Peyer's patch (tissue), 4 donors: ENCODE measurements at regions not wholly inside any gene's neighbourhood (a gene's known extent, or its start where the extent isn't known, plus 50 kb on each side); places are given as distances from the start of the nearest gene placed in this dataset.

Experiments
- DNase-seq, 3 donors: peaks; one replicate each; pipeline ENCODE4 v3.0.0-alpha.2; 2017 to 2019
- H3K27ac ChIP-seq, 4 donors: fragments of 200-600 bp; sonication (generic); one replicate each; pipeline ENCODE4 v1.5.1; 2016 to 2019
- H3K27me3 ChIP-seq, 2 donors: fragments of 200-600 bp; sonication (generic); one replicate each; pipeline ENCODE4 v1.5.1; 2019
- H3K36me3 ChIP-seq, 3 donors: fragments of 200-600 bp; sonication (generic); one replicate each; pipeline ENCODE4 v1.5.1; 2016 to 2019
- H3K4me1 ChIP-seq, 4 donors: fragments of 200-600 bp; sonication (generic); one replicate each; pipeline ENCODE4 v1.5.1; 2016 to 2019
- H3K4me3 ChIP-seq, 4 donors: fragments of 200-600 bp; sonication (generic); 1 replicate in 3 of 4; 2 replicates in 1 of 4; pipeline ENCODE4 v1.5.1; 2016 to 2019; ENCODE audit warnings: mild to moderate bottlenecking in 1 of 4
- H3K9me3 ChIP-seq, 4 donors: fragments of 200-600 bp; sonication (generic); one replicate each; pipeline ENCODE4 v1.5.1; 2016 to 2019; ENCODE audit warnings: mild to moderate bottlenecking in 1 of 4
- POLR2A ChIP-seq, 2 donors: fragments of 450-650 bp; IDR thresholded peaks; one replicate each; pipeline ENCODE4 v1.5.1; 2017; ENCODE audit warnings: antibody characterized with exemption in 2 of 2, mild to moderate bottlenecking in 2 of 2, moderate library complexity in 2 of 2
- TF ChIP-seq, protein P1 (sequence below), 6 experiments: fragments of 450-650 bp in 4 of 6; fragments of 200-600 bp in 2 of 6; sonication (generic) in 1 of 6; IDR thresholded peaks; one replicate each; pipeline ENCODE4 v1.5.1; 2017 to 2019; ENCODE audit warnings: antibody characterized with exemption in 6 of 6, mild to moderate bottlenecking in 3 of 6, moderate library complexity in 1 of 6

DNA sequence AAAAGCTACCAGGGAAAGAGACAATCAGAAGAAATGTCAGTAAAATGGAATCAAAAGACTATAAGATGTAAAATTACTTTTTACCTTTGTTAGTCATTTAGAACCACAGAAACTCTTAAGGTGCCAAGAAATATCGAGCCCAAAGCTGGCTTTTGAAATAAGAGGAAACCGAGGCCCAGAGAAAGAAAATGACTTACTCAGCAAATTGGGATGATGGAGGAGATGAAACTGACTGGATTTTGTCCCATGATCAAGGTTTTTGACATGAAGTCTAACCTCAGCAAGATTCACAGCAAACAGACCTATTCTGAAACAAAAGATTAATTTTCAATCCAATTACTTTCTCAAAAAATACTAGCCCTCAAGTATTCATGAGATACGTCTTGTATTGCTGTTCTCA lies 696.2 kb upstream of the WWC1 start:
- H3K27ac ChIP-seq, result no peak overlapping the region

DNA sequence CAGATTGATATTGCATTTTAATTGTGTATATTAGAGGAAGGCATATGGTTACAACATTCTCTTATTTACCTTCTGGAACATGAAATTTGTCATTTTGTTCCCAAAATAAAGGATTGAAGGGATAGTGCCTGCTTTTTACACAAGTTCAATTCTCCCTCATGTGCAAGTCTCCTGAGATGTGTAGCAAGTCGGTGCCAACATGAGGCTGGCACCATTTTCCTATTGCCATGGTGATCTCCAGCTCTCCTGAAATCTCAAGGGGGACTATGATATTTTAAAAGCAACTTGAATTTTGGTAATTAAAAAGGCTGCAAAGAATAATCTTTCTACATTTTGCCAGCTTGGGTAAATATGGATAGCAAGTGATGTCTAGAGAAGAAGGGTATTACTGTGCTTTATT lies 693.3 kb upstream of the WWC1 start:
- H3K9me3 ChIP-seq, result no peaks in the 10 kb centered on the region
- H3K4me3 ChIP-seq, result no peak overlapping the region
- no peaks in the 10 kb centered on the region for H3K4me1 ChIP-seq
- DNase-seq, result no peak
- TF ChIP-seq, protein P1, sequence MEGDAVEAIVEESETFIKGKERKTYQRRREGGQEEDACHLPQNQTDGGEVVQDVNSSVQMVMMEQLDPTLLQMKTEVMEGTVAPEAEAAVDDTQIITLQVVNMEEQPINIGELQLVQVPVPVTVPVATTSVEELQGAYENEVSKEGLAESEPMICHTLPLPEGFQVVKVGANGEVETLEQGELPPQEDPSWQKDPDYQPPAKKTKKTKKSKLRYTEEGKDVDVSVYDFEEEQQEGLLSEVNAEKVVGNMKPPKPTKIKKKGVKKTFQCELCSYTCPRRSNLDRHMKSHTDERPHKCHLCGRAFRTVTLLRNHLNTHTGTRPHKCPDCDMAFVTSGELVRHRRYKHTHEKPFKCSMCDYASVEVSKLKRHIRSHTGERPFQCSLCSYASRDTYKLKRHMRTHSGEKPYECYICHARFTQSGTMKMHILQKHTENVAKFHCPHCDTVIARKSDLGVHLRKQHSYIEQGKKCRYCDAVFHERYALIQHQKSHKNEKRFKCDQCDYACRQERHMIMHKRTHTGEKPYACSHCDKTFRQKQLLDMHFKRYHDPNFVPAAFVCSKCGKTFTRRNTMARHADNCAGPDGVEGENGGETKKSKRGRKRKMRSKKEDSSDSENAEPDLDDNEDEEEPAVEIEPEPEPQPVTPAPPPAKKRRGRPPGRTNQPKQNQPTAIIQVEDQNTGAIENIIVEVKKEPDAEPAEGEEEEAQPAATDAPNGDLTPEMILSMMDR (IDR thresholded peaks at IDR 0.05), result no peak
- TF ChIP-seq POLR2A (IDR thresholded peaks at IDR 0.05), result no peak
- no peaks in the 10 kb centered on the region for H3K36me3 ChIP-seq
- H3K27ac ChIP-seq, result no peak overlapping the region
- H3K27me3 ChIP-seq, result no peaks in the 10 kb centered on the region

More for the DNA sequence above, 696.2 kb upstream of the WWC1 start:
- H3K27me3 ChIP-seq, result no peaks in the 10 kb centered on the region
- DNase-seq, result no peak
- no peak overlapping the region for H3K4me3 ChIP-seq
- TF ChIP-seq, protein P1 (IDR thresholded peaks at IDR 0.05), result no peak
- no peak for TF ChIP-seq POLR2A (IDR thresholded peaks at IDR 0.05)
- H3K36me3 ChIP-seq, result no peaks in the 10 kb centered on the region
- no peaks in the 10 kb centered on the region for H3K9me3 ChIP-seq
- H3K4me1 ChIP-seq, result no peaks in the 10 kb centered on the region

DNA sequence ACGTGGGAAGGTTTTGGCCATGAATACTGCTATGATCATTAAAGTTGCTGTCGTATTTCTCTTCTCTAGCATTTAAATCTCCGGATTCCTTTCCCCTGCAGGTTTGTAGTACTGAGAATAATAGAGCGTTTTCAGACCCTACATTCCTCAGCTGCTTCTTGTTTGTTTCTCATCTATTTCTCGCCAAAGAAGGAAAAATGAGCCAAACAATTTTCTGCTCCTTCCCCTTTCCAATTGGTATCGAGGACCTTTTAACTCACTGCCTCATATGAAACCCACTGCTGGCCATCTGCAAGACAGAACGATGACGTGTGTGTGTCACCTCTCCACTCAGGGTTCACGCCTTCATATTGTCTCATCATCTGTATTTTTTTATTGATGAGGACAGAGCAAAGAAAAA lies 689.4 kb upstream of the WWC1 start:
- Histone ChIP-seq H3K4me1 (no peaks in the 10 kb centered on the region), H3K36me3 (no peaks in the 10 kb centered on the region), H3K4me3 (no peak overlapping the region), H3K27me3 (no peaks in the 10 kb centered on the region), H3K9me3 (no peaks in the 10 kb centered on the region), H3K27ac (no peak overlapping the region)
- no peak for TF ChIP-seq POLR2A (IDR thresholded peaks at IDR 0.05)
- TF ChIP-seq, protein P1 (IDR thresholded peaks at IDR 0.05), result no peak
- no peak for DNase-seq

DNA sequence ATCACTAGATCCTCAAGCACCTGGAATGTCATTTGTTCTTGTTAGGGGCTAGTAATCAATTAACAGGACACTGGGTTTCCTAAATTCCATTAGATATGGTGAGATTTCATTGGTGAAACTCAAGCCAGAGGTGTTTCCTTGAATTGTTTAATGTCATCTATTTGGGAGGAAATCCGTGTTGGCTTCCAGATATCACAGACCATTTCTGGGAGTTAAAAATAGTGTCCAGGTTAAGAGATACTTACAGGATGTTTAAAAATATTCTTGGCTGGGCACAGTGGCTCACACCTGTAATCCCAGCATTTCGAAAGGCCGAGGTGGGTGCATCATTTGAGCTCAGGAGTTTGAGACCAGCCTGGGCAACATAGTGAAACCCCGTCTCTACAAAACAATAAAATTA lies 688.3 kb upstream of the WWC1 start:
- H3K9me3 ChIP-seq, result no peaks in the 10 kb centered on the region
- DNase-seq, result no peak
- H3K36me3 ChIP-seq, result no peaks in the 10 kb centered on the region
- no peaks in the 10 kb centered on the region for H3K27me3 ChIP-seq
- no peak for TF ChIP-seq POLR2A (IDR thresholded peaks at IDR 0.05)
- TF ChIP-seq, protein P1 (IDR thresholded peaks at IDR 0.05), result no peak
- H3K4me3 ChIP-seq, result no peak overlapping the region
- no peak overlapping the region for H3K27ac ChIP-seq
- H3K4me1 ChIP-seq, result no peaks in the 10 kb centered on the region

DNA sequence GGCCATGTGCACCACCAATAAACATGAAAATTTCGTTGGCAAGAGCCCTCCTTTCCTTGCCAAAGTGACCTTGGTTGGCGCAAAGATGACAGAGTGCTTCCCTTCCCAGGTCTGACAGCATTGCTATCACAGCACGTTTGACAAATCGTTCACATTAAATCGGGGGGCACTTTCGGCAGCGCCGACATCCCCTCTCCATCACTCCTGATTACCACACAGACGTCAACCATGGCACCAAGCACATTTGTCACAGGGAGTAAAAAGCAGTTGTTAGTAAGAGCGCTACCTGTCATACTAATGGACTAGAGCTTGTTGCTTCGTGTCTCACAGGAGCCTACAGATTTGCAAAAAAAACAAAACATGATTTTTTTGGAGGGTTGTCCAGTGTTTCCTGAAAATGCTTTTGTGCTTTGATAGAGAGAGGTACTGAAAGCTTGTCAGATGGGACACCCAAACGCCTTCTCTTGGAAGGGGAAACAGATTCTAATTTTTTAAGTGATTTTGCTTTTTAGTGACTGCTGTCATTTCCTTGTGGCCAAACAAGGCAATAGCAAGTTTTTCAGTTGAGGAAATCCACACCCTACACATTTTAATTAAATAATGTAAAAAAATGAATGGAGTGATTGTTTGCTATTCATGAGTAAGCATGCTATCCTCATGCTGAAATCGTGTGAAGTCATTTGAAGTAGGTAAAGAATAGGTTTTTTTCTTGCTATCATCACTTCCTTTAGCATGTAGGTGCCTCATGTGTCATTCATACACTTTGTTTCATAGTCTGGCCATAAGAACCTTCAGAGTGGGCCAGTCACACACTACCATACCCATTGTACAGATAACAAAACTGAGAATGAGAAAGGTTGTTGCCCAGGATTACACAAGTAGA lies 682.8 kb upstream of the WWC1 start:
- Histone ChIP-seq H3K27me3 (no peaks in the 10 kb centered on the region), H3K9me3 (no peaks in the 10 kb centered on the region), H3K4me3 (no peak overlapping the region), H3K36me3 (no peaks in the 10 kb centered on the region), H3K27ac (no peak overlapping the region), H3K4me1 (no peaks in the 10 kb centered on the region)
- no peak for TF ChIP-seq POLR2A (IDR thresholded peaks at IDR 0.05)
- TF ChIP-seq, protein P1 (IDR thresholded peaks at IDR 0.05), result no peak
- DNase-seq, result no peak
